Epidermal melanocyte (primary cell): ENCODE measurements at regions not wholly inside any gene's neighbourhood (a gene's known extent, or its start where the extent isn't known, plus 50 kb on each side); places are given as distances from the start of the nearest gene placed in this dataset.

Source experiments
- DNase-seq: peaks from one replicate; pipeline ENCODE4 v3.0.0; 2011; ENCODE audit warnings: low spot score; ENCODE audit not compliant: insufficient read length

- no peak for DNase-seq
These were observed 81.3 kb upstream of the CADM1 start for GRCh38 chr11:115585361-115586024.

GRCh38 chr11:115581871-115582639 lies 77.8 kb upstream of the CADM1 start:
- DNase-seq: no peak

- DNase-seq: no peak
These were observed 76.9 kb upstream of the CADM1 start for GRCh38 chr11:115580927-115581680.

GRCh38 chr11:115580416-115580815 lies 76.2 kb upstream of the CADM1 start:
- DNase-seq: no peak

GRCh38 chr11:115579181-115579825 lies 75.1 kb upstream of the CADM1 start:
- no peak for DNase-seq

- DNase-seq: no peak
These were observed 74.1 kb upstream of the CADM1 start for GRCh38 chr11:115578275-115578674.

- no peak for DNase-seq
These were observed 73.5 kb upstream of the CADM1 start for GRCh38 chr11:115577701-115578100.

GRCh38 chr11:115576606-115577380 lies 72.6 kb upstream of the CADM1 start:
- DNase-seq: no peak

- no peak for DNase-seq
These were observed 68.3 kb upstream of the CADM1 start for GRCh38 chr11:115572551-115572950.

GRCh38 chr11:115566180-115566764 lies 62.1 kb upstream of the CADM1 start:
- DNase-seq: no peak

- DNase-seq: no peak
These were observed 60.6 kb upstream of the CADM1 start for GRCh38 chr11:115564851-115565250.

GRCh38 chr11:115561116-115561515 lies 56.9 kb upstream of the CADM1 start:
- no peak for DNase-seq

GRCh38 chr11:115558635-115559034 lies 54.4 kb upstream of the CADM1 start:
- DNase-seq: no peak

GRCh38 chr11:115557681-115558080 lies 53.5 kb upstream of the CADM1 start:
- DNase-seq: no peak

- DNase-seq: no peak
These were observed 52.8 kb upstream of the CADM1 start for GRCh38 chr11:115556984-115557383.

GRCh38 chr11:115555336-115556090 lies 51.3 kb upstream of the CADM1 start:
- DNase-seq: no peak
